Mesendoderm (in vitro differentiated cells): ENCODE measurements at regions not wholly inside any gene's neighbourhood (a gene's known extent, or its start where the extent isn't known, plus 50 kb on each side); places are given as distances from the start of the nearest gene placed in this dataset.
A peak's percentile ranks its signal among the peaks of the same experiment; 100 is the strongest.

Experiments
- DNase-seq: peaks from one replicate; pipeline ENCODE4 v3.0.0; 2013
- H2AK5ac ChIP-seq: 2 replicates; pipeline ENCODE4 v1.6.1; 2013; ENCODE audit warnings: low read length, inconsistent platforms
- H2BK120ac ChIP-seq: 2 replicates; pipeline ENCODE4 v1.6.1; 2013; ENCODE audit warnings: low read depth, mild to moderate bottlenecking, low read length, moderate library complexity, mixed read lengths
- H2BK15ac ChIP-seq: replicated peaks from 2 replicates; pipeline ENCODE4 v1.6.1; 2013; ENCODE audit warnings: low read depth, mild to moderate bottlenecking, moderate library complexity
- H2BK5ac ChIP-seq: 2 replicates; pipeline ENCODE4 v1.6.1; 2013; ENCODE audit warnings: low read length, inconsistent platforms
- H3K18ac ChIP-seq: 2 replicates; pipeline ENCODE4 v1.6.1; 2013; ENCODE audit warnings: mild to moderate bottlenecking, low read length, mixed read lengths
- H3K23ac ChIP-seq: one replicate; pipeline ENCODE4 v1.6.1; 2013; ENCODE audit warnings: low read length
- H3K27ac ChIP-seq: 2 replicates; pipeline ENCODE4 v1.5.1; 2013; ENCODE audit warnings: low read depth, mild to moderate bottlenecking, inconsistent platforms, low read length, moderate library complexity
- H3K27me3 ChIP-seq: 2 replicates; pipeline ENCODE4 v1.6.1; 2013; ENCODE audit warnings: low read length, control low read depth, mild to moderate bottlenecking, inconsistent platforms; ENCODE audit not compliant: insufficient read depth, poor library complexity
- H3K36me3 ChIP-seq: 2 replicates; pipeline ENCODE4 v1.6.1; 2013; ENCODE audit warnings: low read length, inconsistent platforms; ENCODE audit not compliant: control insufficient read depth, insufficient read depth
- H3K4ac ChIP-seq: one replicate; pipeline ENCODE4 v1.6.1; 2013; ENCODE audit warnings: low read depth, mild to moderate bottlenecking, low read length, moderate library complexity
- H3K4me1 ChIP-seq: 2 replicates; pipeline ENCODE4 v1.6.1; 2013; ENCODE audit warnings: low read depth, low read length, inconsistent platforms; ENCODE audit not compliant: control insufficient read depth
- H3K4me2 ChIP-seq: 2 replicates; pipeline ENCODE4 v1.6.1; 2013; ENCODE audit warnings: low read length
- H3K4me3 ChIP-seq: 2 replicates; pipeline ENCODE4 v1.5.1; 2013; ENCODE audit warnings: mild to moderate bottlenecking, low read length
- H3K56ac ChIP-seq: one replicate; pipeline ENCODE4 v1.6.1; 2013; ENCODE audit warnings: low read length
- H3K79me1 ChIP-seq: 2 replicates; pipeline ENCODE4 v1.6.1; 2013; ENCODE audit warnings: low read length, inconsistent platforms
- H3K79me2 ChIP-seq: 2 replicates; pipeline ENCODE4 v1.6.1; 2013; ENCODE audit warnings: mild to moderate bottlenecking, low read length; ENCODE audit not compliant: control insufficient read depth, insufficient read depth
- H3K9ac ChIP-seq: 2 replicates; pipeline ENCODE4 v1.6.1; 2013; ENCODE audit warnings: low read length, inconsistent platforms
- H4K5ac ChIP-seq: one replicate; pipeline ENCODE4 v1.6.1; 2013; ENCODE audit warnings: low read length
- H4K8ac ChIP-seq: one replicate; pipeline ENCODE4 v1.6.1; 2013; ENCODE audit warnings: low read depth, mild to moderate bottlenecking, control low read depth, low read length, moderate library complexity
- WGBS: extraction: QIAGEN DNeasy Blood & Tissue Kit; methylation state at CpG from one replicate; pipeline ENCODE4 v1.1.7; 2013; ENCODE audit warnings: low lambda C conversion rate, missing lambda C conversion rate; ENCODE audit not compliant: insufficient coverage; ENCODE audit errors: extremely low coverage; 5-methylcytosine and 5-hydroxymethylcytosine counted together

GRCh38 chr5:110288766-110289511 is 437.5 kb downstream of the TMEM232 start:
- H3K79me2 ChIP-seq = no peaks in the 10 kb centered on the region
- peak; percentile 37 for DNase-seq
- H3K9ac ChIP-seq = no peak overlapping the region
- H3K4ac ChIP-seq = peak overlapping the region; percentile 24
- no peak overlapping the region for H3K4me3 ChIP-seq
- no peak overlapping the region for H3K4me2 ChIP-seq
- H2BK5ac ChIP-seq = peak overlapping the region; percentile 3
- H2AK5ac ChIP-seq = peak overlapping the region; percentile 25
- H3K4me1 ChIP-seq = peaks cover 13% of the 10 kb centered on the region
- H4K5ac ChIP-seq = no peak overlapping the region
- no peaks in the 10 kb centered on the region for H3K36me3 ChIP-seq
- H3K18ac ChIP-seq = peak overlapping the region; percentile 97
- H2BK120ac ChIP-seq = peak overlapping the region; percentile 79
- no CpG with 5 or more reads among the region's 3 CpGs for WGBS
- no peaks in the 10 kb centered on the region for H3K27me3 ChIP-seq
- H3K56ac ChIP-seq = no peak overlapping the region
- H3K79me1 ChIP-seq = no peaks in the 10 kb centered on the region
- H2BK15ac ChIP-seq = peak overlapping the region; percentile 27
- peak overlapping the region; percentile 56 for H4K8ac ChIP-seq
- H3K27ac ChIP-seq = peak overlapping the region; percentile 41
- H3K23ac ChIP-seq = no peak overlapping the region

GRCh38 chr5:110289512-110289810 is 437.0 kb downstream of the TMEM232 start:
- Histone ChIP-seq H3K27me3 (no peaks in the 10 kb centered on the region), H3K23ac (no peak overlapping the region), H3K27ac (no peak overlapping the region), H3K56ac (no peak overlapping the region), H3K4ac (no peak overlapping the region), H3K9ac (no peak overlapping the region), H3K36me3 (no peaks in the 10 kb centered on the region), H4K5ac (no peak overlapping the region), H2BK15ac (no peak overlapping the region), H3K79me1 (no peaks in the 10 kb centered on the region), H3K79me2 (no peaks in the 10 kb centered on the region), H2AK5ac (no peak overlapping the region), H4K8ac (no peak overlapping the region), H2BK120ac (no peak overlapping the region), H3K4me2 (no peak overlapping the region), H2BK5ac (no peak overlapping the region), H3K4me1 (peaks cover 13% of the 10 kb centered on the region), H3K18ac (no peak overlapping the region), H3K4me3 (no peak overlapping the region)
- no CpG with 5 or more reads among the region's 2 CpGs for WGBS
- peak; percentile 90 for DNase-seq

- no CpG with 5 or more reads among the region's 1 CpG for WGBS
- Histone ChIP-seq H3K9ac (no peak overlapping the region), H2BK120ac (no peak overlapping the region), H3K4me3 (no peak overlapping the region), H3K79me2 (no peaks in the 10 kb centered on the region), H3K4me2 (no peak overlapping the region), H4K5ac (no peak overlapping the region), H3K27ac (no peak overlapping the region), H2BK5ac (no peak overlapping the region), H3K4ac (no peak overlapping the region), H3K4me1 (peaks cover 13% of the 10 kb centered on the region), H3K18ac (no peak overlapping the region), H3K79me1 (no peaks in the 10 kb centered on the region), H3K36me3 (no peaks in the 10 kb centered on the region), H3K23ac (no peak overlapping the region), H3K27me3 (no peaks in the 10 kb centered on the region), H2AK5ac (no peak overlapping the region), H3K56ac (no peak overlapping the region), H2BK15ac (no peak overlapping the region), H4K8ac (no peak overlapping the region)
- DNase-seq = no peak
Measured at GRCh38 chr5:110290542-110290941, 435.9 kb downstream of the TMEM232 start.

- no peak overlapping the region for H3K23ac ChIP-seq
- no peak overlapping the region for H4K8ac ChIP-seq
- H3K4ac ChIP-seq = no peak overlapping the region
- no CpG with 5 or more reads among the region's 3 CpGs for whole genome bisulfite sequencing
- H3K4me3 ChIP-seq = no peak overlapping the region
- H3K4me2 ChIP-seq = no peak overlapping the region
- no peak overlapping the region for H3K27ac ChIP-seq
- no peak overlapping the region for H3K56ac ChIP-seq
- H3K79me1 ChIP-seq = no peaks in the 10 kb centered on the region
- no peaks in the 10 kb centered on the region for H3K27me3 ChIP-seq
- DNase-seq = no peak
- H3K36me3 ChIP-seq = no peaks in the 10 kb centered on the region
- no peak overlapping the region for H3K9ac ChIP-seq
- H4K5ac ChIP-seq = no peak overlapping the region
- H2AK5ac ChIP-seq = no peak overlapping the region
- H3K18ac ChIP-seq = no peak overlapping the region
- H2BK15ac ChIP-seq = no peak overlapping the region
- no peaks in the 10 kb centered on the region for H3K79me2 ChIP-seq
- peaks cover 3% of the 10 kb centered on the region for H3K4me1 ChIP-seq
- no peak overlapping the region for H2BK120ac ChIP-seq
- no peak overlapping the region for H2BK5ac ChIP-seq
Measured at GRCh38 chr5:110294281-110294680, 432.2 kb downstream of the TMEM232 start.

GRCh38 chr5:110297152-110297670 is 429.3 kb downstream of the TMEM232 start:
- Histone ChIP-seq H3K4me3 (no peak overlapping the region), H3K18ac (no peak overlapping the region), H2BK120ac (no peak overlapping the region), H3K9ac (no peak overlapping the region), H3K79me2 (no peaks in the 10 kb centered on the region), H2BK15ac (no peak overlapping the region), H3K4me1 (no peaks in the 10 kb centered on the region), H3K27ac (no peak overlapping the region), H4K5ac (no peak overlapping the region), H3K79me1 (no peaks in the 10 kb centered on the region), H3K23ac (no peak overlapping the region), H4K8ac (no peak overlapping the region), H3K27me3 (no peaks in the 10 kb centered on the region), H3K36me3 (no peaks in the 10 kb centered on the region), H3K4me2 (no peak overlapping the region), H2AK5ac (no peak overlapping the region), H3K56ac (no peak overlapping the region), H3K4ac (no peak overlapping the region), H2BK5ac (no peak overlapping the region)
- no peak for DNase-seq
- WGBS = no CpG with 5 or more reads among the region's 3 CpGs

GRCh38 chr5:110304176-110304575 is 422.3 kb downstream of the TMEM232 start:
- Histone ChIP-seq H3K56ac (no peak overlapping the region), H2AK5ac (no peak overlapping the region), H2BK5ac (no peak overlapping the region), H3K4me1 (no peaks in the 10 kb centered on the region), H4K5ac (no peak overlapping the region), H3K27me3 (no peaks in the 10 kb centered on the region), H3K4me3 (no peak overlapping the region), H3K23ac (no peak overlapping the region), H3K79me2 (no peaks in the 10 kb centered on the region), H3K4me2 (no peak overlapping the region), H3K27ac (no peak overlapping the region), H2BK120ac (no peak overlapping the region), H2BK15ac (no peak overlapping the region), H4K8ac (no peak overlapping the region), H3K18ac (no peak overlapping the region), H3K36me3 (no peaks in the 10 kb centered on the region), H3K79me1 (no peaks in the 10 kb centered on the region), H3K9ac (no peak overlapping the region), H3K4ac (no peak overlapping the region)
- DNase-seq = no peak
- WGBS = no CpG with 5 or more reads among the region's 1 CpG
